22Rv1 (cell line): ENCODE measurements at regions not wholly inside any gene's neighbourhood (a gene's known extent, or its start where the extent isn't known, plus 50 kb on each side); places are given as distances from the start of the nearest gene placed in this dataset.

Experiments
- H3K27ac ChIP-seq: fragments of 450-650 bp; 2 replicates; pipeline ENCODE4 v1.5.1; 2017
- CTCF ChIP-seq: fragments of 450-650 bp; IDR thresholded peaks from 2 replicates; pipeline ENCODE4 v1.5.1; 2017; ENCODE audit warnings: mild to moderate bottlenecking
- ZFX ChIP-seq: fragments of 450-650 bp; IDR thresholded peaks from 2 replicates; pipeline ENCODE4 v1.6.1; 2017; ENCODE audit warnings: antibody characterized with exemption, borderline replicate concordance

- no peak for TF ChIP-seq ZFX
- no peak for TF ChIP-seq CTCF
- no peak overlapping the region for H3K27ac ChIP-seq
These were observed 100.9 kb upstream of the PARP11 start for GRCh38 chr12:3973973-3974644.

GRCh38 chr12:3973269-3973884 lies 100.2 kb upstream of the PARP11 start:
- no peak overlapping the region for H3K27ac ChIP-seq
- TF ChIP-seq CTCF (no peak), ZFX (no peak)

GRCh38 chr12:3972576-3972975 lies 99.4 kb upstream of the PARP11 start:
- no peak overlapping the region for H3K27ac ChIP-seq
- no peak for TF ChIP-seq CTCF
- no peak for TF ChIP-seq ZFX

GRCh38 chr12:3968523-3968922 lies 95.3 kb upstream of the PARP11 start:
- TF ChIP-seq ZFX (no peak), CTCF (no peak)
- no peak overlapping the region for H3K27ac ChIP-seq

GRCh38 chr12:3967556-3968160 lies 94.5 kb upstream of the PARP11 start:
- TF ChIP-seq ZFX (no peak), CTCF (no peak)
- H3K27ac ChIP-seq: no peak overlapping the region

GRCh38 chr12:3966376-3966775 lies 93.2 kb upstream of the PARP11 start:
- TF ChIP-seq ZFX: no peak
- no peak for TF ChIP-seq CTCF
- H3K27ac ChIP-seq: no peak overlapping the region

- no peak overlapping the region for H3K27ac ChIP-seq
- TF ChIP-seq ZFX (no peak), CTCF (no peak)
These were observed 91.8 kb upstream of the PARP11 start for GRCh38 chr12:3965046-3965445.
